Peyer's patch (tissue), 4 donors: ENCODE measurements at regions not wholly inside any gene's neighbourhood (a gene's known extent, or its start where the extent isn't known, plus 50 kb on each side); places are given as distances from the start of the nearest gene placed in this dataset.

Source experiments
- DNase-seq, 3 donors: peaks; one replicate each; pipeline ENCODE4 v3.0.0-alpha.2; 2017 to 2019
- H3K27ac ChIP-seq, 4 donors: fragments of 200-600 bp; sonication (generic); one replicate each; pipeline ENCODE4 v1.5.1; 2016 to 2019
- H3K27me3 ChIP-seq, 2 donors: fragments of 200-600 bp; sonication (generic); one replicate each; pipeline ENCODE4 v1.5.1; 2019
- H3K36me3 ChIP-seq, 3 donors: fragments of 200-600 bp; sonication (generic); one replicate each; pipeline ENCODE4 v1.5.1; 2016 to 2019
- H3K4me1 ChIP-seq, 4 donors: fragments of 200-600 bp; sonication (generic); one replicate each; pipeline ENCODE4 v1.5.1; 2016 to 2019
- H3K4me3 ChIP-seq, 4 donors: fragments of 200-600 bp; sonication (generic); 1 replicate in 3 of 4; 2 replicates in 1 of 4; pipeline ENCODE4 v1.5.1; 2016 to 2019; ENCODE audit warnings: mild to moderate bottlenecking in 1 of 4
- H3K9me3 ChIP-seq, 4 donors: fragments of 200-600 bp; sonication (generic); one replicate each; pipeline ENCODE4 v1.5.1; 2016 to 2019; ENCODE audit warnings: mild to moderate bottlenecking in 1 of 4
- POLR2A ChIP-seq, 2 donors: fragments of 450-650 bp; IDR thresholded peaks; one replicate each; pipeline ENCODE4 v1.5.1; 2017; ENCODE audit warnings: antibody characterized with exemption in 2 of 2, mild to moderate bottlenecking in 2 of 2, moderate library complexity in 2 of 2
- TF ChIP-seq, protein P1 (sequence below), 6 experiments: fragments of 450-650 bp in 4 of 6; fragments of 200-600 bp in 2 of 6; sonication (generic) in 1 of 6; IDR thresholded peaks; one replicate each; pipeline ENCODE4 v1.5.1; 2017 to 2019; ENCODE audit warnings: antibody characterized with exemption in 6 of 6, mild to moderate bottlenecking in 3 of 6, moderate library complexity in 1 of 6

DNA sequence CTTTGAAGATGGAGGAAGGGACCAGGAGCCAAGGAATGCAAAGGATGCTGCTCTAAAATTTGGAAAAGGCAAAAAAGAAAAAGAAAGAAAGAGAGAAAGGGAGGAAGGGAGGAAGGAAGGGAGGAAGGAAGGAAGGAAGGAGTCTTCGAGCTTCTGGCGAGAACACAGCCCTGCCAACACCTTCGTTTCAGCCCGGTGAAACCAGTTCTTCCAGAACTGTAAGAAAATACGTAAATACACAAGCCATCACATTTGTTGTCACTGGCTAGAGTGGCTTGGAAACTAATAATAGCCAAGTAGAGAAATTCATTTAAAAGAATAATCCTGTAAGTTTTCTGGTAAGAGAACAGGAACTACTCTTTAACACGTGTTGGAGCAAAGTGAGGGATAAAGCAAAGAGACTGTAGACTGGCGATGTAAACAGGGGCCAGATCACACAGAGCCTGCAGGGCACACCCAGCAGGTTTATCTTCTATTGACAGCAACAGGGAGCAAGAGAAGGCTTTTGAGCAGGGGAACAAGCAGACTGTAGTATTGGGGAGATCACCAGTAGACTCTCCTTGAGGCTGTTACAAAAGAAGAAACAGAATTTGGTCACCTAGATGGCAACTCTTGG is 188.7 kb upstream of the MPHOSPH6 start:
- Histone ChIP-seq H3K4me1 (no peaks in the 10 kb centered on the region), H3K36me3 (no peaks in the 10 kb centered on the region), H3K4me3 (no peak overlapping the region), H3K9me3 (no peaks in the 10 kb centered on the region), H3K27me3 (no peaks in the 10 kb centered on the region), H3K27ac (no peak overlapping the region)
- no peak for DNase-seq
- TF ChIP-seq POLR2A (IDR thresholded peaks at IDR 0.05), result no peak

DNA sequence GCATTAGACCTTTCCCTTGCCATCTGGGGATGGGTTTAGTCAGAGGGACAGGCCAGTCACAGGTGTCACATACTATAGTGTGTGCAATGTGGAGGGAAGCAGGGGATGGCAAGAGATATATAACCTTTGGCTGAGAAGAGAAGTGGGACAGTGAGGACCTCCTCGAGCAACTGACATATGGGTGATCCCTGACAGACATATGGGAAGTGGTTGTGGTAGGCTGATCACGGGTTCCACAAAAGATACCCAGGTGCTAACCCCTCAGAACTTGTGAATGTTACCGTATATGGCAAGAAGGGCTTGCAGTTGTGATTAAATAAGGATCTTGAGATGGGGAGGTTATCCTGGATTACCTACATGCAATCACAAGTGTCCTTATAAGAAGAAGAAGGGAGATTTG is 188.1 kb upstream of the MPHOSPH6 start:
- H3K27me3 ChIP-seq, result no peaks in the 10 kb centered on the region
- no peaks in the 10 kb centered on the region for H3K36me3 ChIP-seq
- DNase-seq, result no peak
- no peak overlapping the region for H3K4me3 ChIP-seq
- no peaks in the 10 kb centered on the region for H3K9me3 ChIP-seq
- H3K27ac ChIP-seq, result no peak overlapping the region
- H3K4me1 ChIP-seq, result no peaks in the 10 kb centered on the region
- no peak for TF ChIP-seq POLR2A (IDR thresholded peaks at IDR 0.05)
- TF ChIP-seq, protein P1, sequence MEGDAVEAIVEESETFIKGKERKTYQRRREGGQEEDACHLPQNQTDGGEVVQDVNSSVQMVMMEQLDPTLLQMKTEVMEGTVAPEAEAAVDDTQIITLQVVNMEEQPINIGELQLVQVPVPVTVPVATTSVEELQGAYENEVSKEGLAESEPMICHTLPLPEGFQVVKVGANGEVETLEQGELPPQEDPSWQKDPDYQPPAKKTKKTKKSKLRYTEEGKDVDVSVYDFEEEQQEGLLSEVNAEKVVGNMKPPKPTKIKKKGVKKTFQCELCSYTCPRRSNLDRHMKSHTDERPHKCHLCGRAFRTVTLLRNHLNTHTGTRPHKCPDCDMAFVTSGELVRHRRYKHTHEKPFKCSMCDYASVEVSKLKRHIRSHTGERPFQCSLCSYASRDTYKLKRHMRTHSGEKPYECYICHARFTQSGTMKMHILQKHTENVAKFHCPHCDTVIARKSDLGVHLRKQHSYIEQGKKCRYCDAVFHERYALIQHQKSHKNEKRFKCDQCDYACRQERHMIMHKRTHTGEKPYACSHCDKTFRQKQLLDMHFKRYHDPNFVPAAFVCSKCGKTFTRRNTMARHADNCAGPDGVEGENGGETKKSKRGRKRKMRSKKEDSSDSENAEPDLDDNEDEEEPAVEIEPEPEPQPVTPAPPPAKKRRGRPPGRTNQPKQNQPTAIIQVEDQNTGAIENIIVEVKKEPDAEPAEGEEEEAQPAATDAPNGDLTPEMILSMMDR (IDR thresholded peaks at IDR 0.05), result no peak

GRCh38 chr16:82357237-82357636 is 187.2 kb upstream of the MPHOSPH6 start:
- H3K36me3 ChIP-seq, result no peaks in the 10 kb centered on the region
- no peaks in the 10 kb centered on the region for H3K9me3 ChIP-seq
- no peak overlapping the region for H3K27ac ChIP-seq
- no peak for DNase-seq
- no peak overlapping the region for H3K4me3 ChIP-seq
- H3K27me3 ChIP-seq, result no peaks in the 10 kb centered on the region
- TF ChIP-seq POLR2A (IDR thresholded peaks at IDR 0.05), result no peak
- TF ChIP-seq, protein P1 (IDR thresholded peaks at IDR 0.05), result no peak
- H3K4me1 ChIP-seq, result no peaks in the 10 kb centered on the region

DNA sequence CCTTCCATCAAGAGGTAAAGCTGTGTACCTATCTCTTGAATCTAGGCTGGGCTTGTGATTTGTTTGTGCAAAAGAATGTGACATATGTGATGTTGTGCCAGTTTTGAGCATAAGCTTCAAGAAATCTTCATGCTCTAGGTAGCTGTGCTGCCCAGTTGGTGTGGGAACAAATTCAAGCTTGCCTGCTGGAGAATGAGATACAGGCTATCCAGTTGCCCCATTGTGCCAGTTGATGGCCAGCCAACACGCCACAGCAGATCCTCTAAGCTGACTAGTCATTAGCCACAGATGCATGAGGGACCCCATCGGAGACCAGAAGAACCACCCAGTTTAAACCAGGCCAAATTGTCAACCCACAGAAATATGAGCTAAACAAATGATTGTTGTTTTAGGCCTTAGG is 180.5 kb upstream of the MPHOSPH6 start:
- Histone ChIP-seq H3K36me3 (no peaks in the 10 kb centered on the region), H3K4me3 (no peak overlapping the region), H3K27ac (no peak overlapping the region), H3K4me1 (no peaks in the 10 kb centered on the region), H3K9me3 (no peaks in the 10 kb centered on the region), H3K27me3 (no peaks in the 10 kb centered on the region)
- DNase-seq, result no peak
- TF ChIP-seq, protein P1 (IDR thresholded peaks at IDR 0.05), result no peak
- TF ChIP-seq POLR2A (IDR thresholded peaks at IDR 0.05), result no peak

DNA sequence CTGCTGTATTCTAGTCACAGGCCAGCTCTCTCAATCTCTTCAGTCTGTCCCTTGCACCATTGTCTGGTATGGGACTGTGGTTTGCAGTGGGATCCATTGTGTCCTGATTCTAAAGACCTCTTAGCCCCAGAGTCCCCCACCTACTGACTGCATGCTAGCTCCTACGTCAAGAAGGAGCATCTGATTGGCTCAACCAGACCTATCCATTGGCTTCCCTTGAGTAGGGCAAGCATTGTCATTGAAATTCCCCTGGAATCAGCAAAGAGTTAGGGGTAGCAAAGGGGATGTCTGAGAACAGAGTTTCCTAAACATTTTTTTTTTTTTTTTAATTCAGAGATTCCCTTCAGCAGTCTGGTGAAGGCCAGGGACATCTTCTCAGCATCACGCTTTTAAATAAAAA is 175.3 kb upstream of the MPHOSPH6 start:
- Histone ChIP-seq H3K27ac (no peak overlapping the region), H3K4me1 (no peaks in the 10 kb centered on the region), H3K4me3 (no peak overlapping the region), H3K27me3 (no peaks in the 10 kb centered on the region), H3K9me3 (no peaks in the 10 kb centered on the region), H3K36me3 (no peaks in the 10 kb centered on the region)
- no peak for DNase-seq
- no peak for TF ChIP-seq POLR2A (IDR thresholded peaks at IDR 0.05)
- TF ChIP-seq, protein P1 (IDR thresholded peaks at IDR 0.05), result no peak

- H3K36me3 ChIP-seq, result no peaks in the 10 kb centered on the region
- H3K4me3 ChIP-seq, result no peak overlapping the region
- no peaks in the 10 kb centered on the region for H3K27me3 ChIP-seq
- TF ChIP-seq POLR2A (IDR thresholded peaks at IDR 0.05), result no peak
- TF ChIP-seq, protein P1 (IDR thresholded peaks at IDR 0.05), result peak in 1 of 6 experiments; percentile 7
- H3K4me1 ChIP-seq, result no peaks in the 10 kb centered on the region
- DNase-seq, result no peak
- no peak overlapping the region for H3K27ac ChIP-seq
- no peaks in the 10 kb centered on the region for H3K9me3 ChIP-seq
These were observed 174.1 kb upstream of the MPHOSPH6 start for GRCh38 chr16:82344157-82344556.
